HCT116 (cell line): ENCODE measurements at regions not wholly inside any gene's neighbourhood (a gene's known extent, or its start where the extent isn't known, plus 50 kb on each side); places are given as distances from the start of the nearest gene placed in this dataset.

Experiments
- ATAC-seq: fragments of 200-7000 bp; cut with Tn5 transposase; 2 replicates; pipeline ENCODE4 v1.9.1; 2020; ENCODE audit warnings: mild to moderate bottlenecking, moderate library complexity
- BruUV-seq: library from RNA; stranded (reverse); fragments of 400-500 nt; replicated peaks from 2 replicates; lab custom pipeline; 2021; lab: Mats Ljungman, UMichigan
- CTCF ChIA-PET: fragments of 300-600 bp; sonication (Branson Sonifier 250); formaldehyde crosslinking; loops from one replicate; lab custom pipeline; 2021; ENCODE audit warnings: antibody characterized with exemption; lab: Charles Lee
- POLR2A ChIA-PET: fragments of 300-600, 350-600 bp; sonication (Branson Sonifier 250); formaldehyde crosslinking; loops from one replicate; lab custom pipeline; 2021; ENCODE audit warnings: antibody characterized with exemption; lab: Charles Lee
- RAD21 ChIA-PET, 2 experiments: fragments of 300-600 bp; sonication (Branson Sonifier 250); formaldehyde crosslinking; loops; one replicate each; lab custom pipeline; 2023; ENCODE audit warnings: low total read pairs in 2 of 2; ENCODE audit not compliant: uncharacterized antibody in 2 of 2, unreplicated experiment in 2 of 2, low non-redundant PET in 1 of 2; lab: Charles Lee
- DNase-seq: peaks from one replicate; pipeline ENCODE4 v3.0.0-alpha.2; 2010; ENCODE audit warnings: low read depth, low spot score
- H2AFZ ChIP-seq: fragments of 200-600 bp; shearing (Covaris generic), sonication (generic); 2 replicates; pipeline ENCODE4 v1.6.1; 2017; ENCODE audit warnings: low read depth, mixed run types, mixed read lengths, antibody characterized with exemption, low read length; ENCODE audit not compliant: poor library complexity, severe bottlenecking
- H3K27ac ChIP-seq: 2 replicates; pipeline ENCODE4 v1.5.1; 2012; ENCODE audit warnings: low read depth, low read length
- H3K27me3 ChIP-seq: fragments of 200-600 bp; sonication (generic); 2 replicates; pipeline ENCODE4 v1.6.1; 2016; ENCODE audit warnings: mixed run types, low read length, mixed read lengths; ENCODE audit not compliant: insufficient read depth
- H3K36me3 ChIP-seq, 2 experiments: fragments of 200-500 bp in 1 of 2; fragments of 200-600 bp in 1 of 2; sonication (Bioruptor generic) in 1 of 2; sonication (generic) in 1 of 2; 2 replicates each; pipeline versions ENCODE4 v1.5.1 to v1.6.1; 2014 to 2016; ENCODE audit warnings: low read length in 2 of 2, inconsistent platforms in 1 of 2, mixed read lengths in 1 of 2, mixed run types in 1 of 2; ENCODE audit not compliant: insufficient read depth in 2 of 2, control insufficient read depth in 1 of 2
- H3K4me1 ChIP-seq, 2 experiments: fragments of 200-600 bp in 1 of 2; sonication (generic) in 1 of 2; 2 replicates each; pipeline versions ENCODE4 v1.5.1 to v1.6.1; 2012 to 2017; ENCODE audit warnings: low read length in 2 of 2, inconsistent platforms in 1 of 2, mild to moderate bottlenecking in 1 of 2, mixed read lengths in 1 of 2, mixed run types in 1 of 2, moderate library complexity in 1 of 2; ENCODE audit not compliant: insufficient read depth in 2 of 2, control insufficient read depth in 1 of 2
- H3K4me2 ChIP-seq: fragments of 200-600 bp; sonication (generic); 2 replicates; pipeline ENCODE4 v1.6.1; 2017; ENCODE audit warnings: mixed run types, low read length, mixed read lengths
- H3K4me3 ChIP-seq, 2 experiments: fragments of 200-600 bp in 1 of 2; sonication (generic) in 1 of 2; replicated peaks in 1 of 2; 2 replicates each; pipeline ENCODE4 v1.5.1; 2011 to 2016; ENCODE audit warnings: low read length in 2 of 2, control low read depth in 1 of 2, low read depth in 1 of 2, mild to moderate bottlenecking in 1 of 2, mixed read lengths in 1 of 2, mixed run types in 1 of 2
- H3K79me2 ChIP-seq: fragments of 200-600 bp; sonication (generic); 2 replicates; pipeline ENCODE4 v1.6.1; 2017; ENCODE audit warnings: mild to moderate bottlenecking, mixed run types, low read length, moderate library complexity, mixed read lengths; ENCODE audit not compliant: insufficient read depth
- H3K9ac ChIP-seq: fragments of 200-600 bp; sonication (generic); 2 replicates; pipeline ENCODE4 v1.6.1; 2016; ENCODE audit warnings: low read length, mixed read lengths
- H3K9me2 ChIP-seq: fragments of 200-600 bp; sonication (generic), shearing (Covaris generic); 2 replicates; pipeline ENCODE4 v1.6.1; 2017; ENCODE audit warnings: mixed run types, mild to moderate bottlenecking, moderate library complexity; ENCODE audit not compliant: insufficient read depth
- H3K9me3 ChIP-seq, 2 experiments: fragments of 200-500 bp in 1 of 2; fragments of 200-600 bp in 1 of 2; sonication (Bioruptor generic) in 1 of 2; sonication (generic) in 1 of 2; 2 replicates each; pipeline ENCODE4 v1.6.1; 2014 to 2017; ENCODE audit warnings: low read length in 2 of 2, mixed read lengths in 2 of 2, inconsistent platforms in 1 of 2, low read depth in 1 of 2, mild to moderate bottlenecking in 1 of 2, mixed run types in 1 of 2, moderate library complexity in 1 of 2; ENCODE audit not compliant: control insufficient read depth in 1 of 2, insufficient read depth in 1 of 2
- H4K20me1 ChIP-seq: fragments of 200-600 bp; sonication (generic), shearing (Covaris generic); 2 replicates; pipeline ENCODE4 v1.6.1; 2017; ENCODE audit warnings: mixed run types, mild to moderate bottlenecking, moderate library complexity; ENCODE audit not compliant: insufficient read depth
- ATF3 ChIP-seq: IDR thresholded peaks from 2 replicates; pipeline ENCODE4 v1.6.1; 2012
- CEBPB ChIP-seq: IDR thresholded peaks from 2 replicates; pipeline ENCODE4 v1.6.1; 2012; ENCODE audit warnings: low read depth
- CTCF ChIP-seq, 3 experiments: fragments of 200-600 bp in 1 of 3; sonication (generic) in 1 of 3; IDR thresholded peaks in 2 of 3; conservative IDR thresholded peaks in 1 of 3; 2 replicates each; pipeline ENCODE4 v1.5.1; 2012 to 2017; ENCODE audit warnings: low read depth in 2 of 3, low read length in 2 of 3, antibody characterized with exemption in 1 of 3, borderline replicate concordance in 1 of 3, control low read depth in 1 of 3, mild to moderate bottlenecking in 1 of 3, mixed read lengths in 1 of 3, mixed run types in 1 of 3, moderate library complexity in 1 of 3; ENCODE audit not compliant: insufficient read depth in 1 of 3
- ELF1 ChIP-seq: IDR thresholded peaks from 2 replicates; pipeline ENCODE4 v1.6.1; 2012; ENCODE audit warnings: low read depth, borderline replicate concordance
- EZH2 ChIP-seq: fragments of 200-600 bp; sonication (generic); IDR thresholded peaks from 2 replicates; pipeline ENCODE4 v1.6.1; 2017; ENCODE audit warnings: antibody characterized with exemption, mixed run types
- EZH2phosphoT487 ChIP-seq: fragments of 200-600 bp; IDR thresholded peaks from 2 replicates; pipeline ENCODE4 v1.6.1; 2018; ENCODE audit warnings: antibody characterized with exemption, borderline replicate concordance
- FOSL1 ChIP-seq: IDR thresholded peaks from 2 replicates; pipeline ENCODE4 v1.6.1; 2012; ENCODE audit warnings: low read depth
- JUND ChIP-seq: IDR thresholded peaks from 2 replicates; pipeline ENCODE4 v1.6.1; 2012
- MAX ChIP-seq: IDR thresholded peaks from 2 replicates; pipeline ENCODE4 v1.6.1; 2012
- POLR2AphosphoS5 ChIP-seq: IDR thresholded peaks from 2 replicates; pipeline ENCODE4 v1.6.1; 2011; ENCODE audit warnings: mild to moderate bottlenecking, low read depth, low read length, moderate library complexity
- SIN3A ChIP-seq: IDR thresholded peaks from 2 replicates; pipeline ENCODE4 v1.6.1; 2012; ENCODE audit warnings: low read depth
- SP1 ChIP-seq: IDR thresholded peaks from 2 replicates; pipeline ENCODE4 v1.6.1; 2012; ENCODE audit warnings: low read depth
- SRF ChIP-seq: IDR thresholded peaks from 2 replicates; pipeline ENCODE4 v1.6.1; 2012; ENCODE audit warnings: low read depth
- TCF7L2 ChIP-seq: IDR thresholded peaks from 2 replicates; pipeline ENCODE4 v1.7.0; 2011; ENCODE audit warnings: borderline replicate concordance, inconsistent platforms; ENCODE audit not compliant: insufficient read depth, insufficient read length; ENCODE audit errors: extremely low read depth
- ZNF274 ChIP-seq: fragments of 200-500 bp; sonication (Bioruptor generic); IDR thresholded peaks from 2 replicates; pipeline ENCODE4 v1.6.1; 2014; ENCODE audit warnings: mild to moderate bottlenecking, low read depth, low read length, inconsistent platforms
- intact Hi-C: fragments of 100-400 bp; cut with micrococcal nuclease; formaldehyde crosslinking; loops from 2 replicates; pipeline ENCODE4 v1.10.0; 2022
- TF ChIP-seq, protein P1 (sequence below): IDR thresholded peaks from 2 replicates; pipeline ENCODE4 v1.6.1; 2012; ENCODE audit warnings: low read depth

GRCh38 chr17:33459078-33459940 is 166.2 kb upstream of the ASIC2 start:
- no peak for TF ChIP-seq SIN3A
- no peak for TF ChIP-seq TCF7L2
- TF ChIP-seq POLR2AphosphoS5: no peak
- TF ChIP-seq SRF: no peak
- TF ChIP-seq ZNF274: no peak
- no peak for TF ChIP-seq FOSL1
- TF ChIP-seq, protein P1, sequence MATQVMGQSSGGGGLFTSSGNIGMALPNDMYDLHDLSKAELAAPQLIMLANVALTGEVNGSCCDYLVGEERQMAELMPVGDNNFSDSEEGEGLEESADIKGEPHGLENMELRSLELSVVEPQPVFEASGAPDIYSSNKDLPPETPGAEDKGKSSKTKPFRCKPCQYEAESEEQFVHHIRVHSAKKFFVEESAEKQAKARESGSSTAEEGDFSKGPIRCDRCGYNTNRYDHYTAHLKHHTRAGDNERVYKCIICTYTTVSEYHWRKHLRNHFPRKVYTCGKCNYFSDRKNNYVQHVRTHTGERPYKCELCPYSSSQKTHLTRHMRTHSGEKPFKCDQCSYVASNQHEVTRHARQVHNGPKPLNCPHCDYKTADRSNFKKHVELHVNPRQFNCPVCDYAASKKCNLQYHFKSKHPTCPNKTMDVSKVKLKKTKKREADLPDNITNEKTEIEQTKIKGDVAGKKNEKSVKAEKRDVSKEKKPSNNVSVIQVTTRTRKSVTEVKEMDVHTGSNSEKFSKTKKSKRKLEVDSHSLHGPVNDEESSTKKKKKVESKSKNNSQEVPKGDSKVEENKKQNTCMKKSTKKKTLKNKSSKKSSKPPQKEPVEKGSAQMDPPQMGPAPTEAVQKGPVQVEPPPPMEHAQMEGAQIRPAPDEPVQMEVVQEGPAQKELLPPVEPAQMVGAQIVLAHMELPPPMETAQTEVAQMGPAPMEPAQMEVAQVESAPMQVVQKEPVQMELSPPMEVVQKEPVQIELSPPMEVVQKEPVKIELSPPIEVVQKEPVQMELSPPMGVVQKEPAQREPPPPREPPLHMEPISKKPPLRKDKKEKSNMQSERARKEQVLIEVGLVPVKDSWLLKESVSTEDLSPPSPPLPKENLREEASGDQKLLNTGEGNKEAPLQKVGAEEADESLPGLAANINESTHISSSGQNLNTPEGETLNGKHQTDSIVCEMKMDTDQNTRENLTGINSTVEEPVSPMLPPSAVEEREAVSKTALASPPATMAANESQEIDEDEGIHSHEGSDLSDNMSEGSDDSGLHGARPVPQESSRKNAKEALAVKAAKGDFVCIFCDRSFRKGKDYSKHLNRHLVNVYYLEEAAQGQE: no peak
- no peak for TF ChIP-seq ATF3
- no peak for TF ChIP-seq CTCF (IDR thresholded peaks at IDR 0.05 in 2 of 3, conservative IDR thresholded peaks at IDR 0.05 in 1 of 3; ENCODE audit: borderline replicate concordance in 1 of 3, insufficient read depth in 1 of 3, low read depth in 2 of 3, low read length in 2 of 3)
- no peak for TF ChIP-seq CEBPB
- no peak for TF ChIP-seq SP1
- no peak for TF ChIP-seq MAX
- TF ChIP-seq EZH2phosphoT487: no peak
- TF ChIP-seq EZH2: no peak
- no peak for TF ChIP-seq JUND
- no peak for TF ChIP-seq ELF1
- Histone ChIP-seq H3K27me3 (no peaks in the 10 kb centered on the region), H3K4me3 (no peak overlapping the region), H3K9me2 (no peaks in the 10 kb centered on the region), H3K4me1 (no peaks in the 10 kb centered on the region), H3K36me3 (no peaks in the 10 kb centered on the region), H3K9ac (no peak overlapping the region), H3K9me3 (peaks cover 0 to 16% of the 10 kb centered on the region in 2 experiments; a peak in 1 of 4 replicates), H4K20me1 (no peaks in the 10 kb centered on the region), H3K79me2 (no peaks in the 10 kb centered on the region), H3K27ac (no peak overlapping the region), H2AFZ (no peak overlapping the region), H3K4me2 (no peak overlapping the region)
- DNase-seq: no peak
- POLR2A ChIA-PET: no interaction called here
- BruUV-seq: no TSS peak
- intact Hi-C loops: no loop called here
- ATAC-seq: no peak
- CTCF ChIA-PET: no interaction called here
- RAD21 ChIA-PET: no interaction called here
